Stimulated activated naive CD4-positive, alpha-beta T cell (primary cell): ENCODE measurements at regions not wholly inside any gene's neighbourhood (a gene's known extent, or its start where the extent isn't known, plus 50 kb on each side); places are given as distances from the start of the nearest gene placed in this dataset.
"Not testable (repeated sequence)": the region's sequence is repeated elsewhere in the genome, so short reads cannot be mapped to it uniquely, and the experiment has no call there.

Experiments
- DNase-seq, 6 experiments: peaks; one replicate each; lab custom pipeline; 2025; lab: John Stamatoyannopoulos, UW

DNA sequence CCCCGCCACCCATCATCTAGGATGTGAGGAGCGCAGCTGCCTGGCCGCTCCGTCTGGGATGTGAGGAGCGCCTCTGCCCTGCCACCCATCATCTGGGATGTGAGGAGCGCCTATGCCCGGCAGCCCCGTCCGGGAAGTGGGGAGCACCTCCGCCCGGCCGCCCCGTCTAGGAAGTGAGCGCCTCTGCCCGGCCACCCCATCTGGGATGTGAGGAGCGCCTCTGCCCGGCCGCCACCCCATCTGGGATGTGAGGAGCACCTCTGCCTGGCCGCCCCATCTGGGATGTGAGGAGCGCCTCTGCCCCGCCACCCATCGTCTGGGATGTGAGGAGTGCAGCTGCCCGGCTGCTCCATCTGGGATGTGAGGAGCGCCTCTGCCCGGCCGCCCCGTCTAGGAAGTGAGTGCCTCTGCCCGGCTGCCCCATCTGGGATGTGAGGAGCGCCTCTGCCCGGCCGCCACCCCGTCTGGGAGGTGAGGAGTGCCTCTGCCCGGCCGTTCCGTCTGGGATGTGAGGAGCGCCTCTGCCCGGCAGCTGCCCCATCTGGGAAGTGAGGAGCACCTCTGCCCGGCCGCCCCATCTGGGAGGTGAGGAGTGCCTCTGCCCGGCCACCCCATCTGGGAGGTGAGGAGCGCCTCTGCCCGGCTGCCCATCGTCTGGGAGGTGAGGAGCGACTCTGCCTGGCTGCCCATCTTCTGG lies 1086.5 kb downstream of the TYW1 start:
- not testable (repeated sequence) for DNase-seq

GRCh38 chr7:68087401-68087800 lies 1090.8 kb downstream of the TYW1 start:
- DNase-seq = no peak

DNA sequence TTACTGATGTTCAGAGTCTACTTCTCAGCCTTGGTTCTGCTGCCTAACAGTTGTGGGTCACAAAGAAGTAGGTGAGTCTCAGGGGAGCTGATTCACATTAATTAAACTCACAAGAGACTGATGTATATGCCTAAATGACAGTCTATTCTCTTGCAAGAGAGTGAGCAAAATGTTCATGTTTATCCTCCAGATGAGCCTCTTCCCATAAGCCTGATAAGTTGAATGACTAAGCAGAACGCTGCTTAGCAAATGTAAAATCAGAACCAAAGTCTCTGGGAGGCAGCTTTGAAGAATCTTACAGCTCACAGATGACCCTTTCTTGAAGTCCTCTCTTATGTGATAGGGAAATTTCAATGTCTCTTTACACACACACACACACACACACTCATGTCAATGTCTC lies 1092.2 kb downstream of the TYW1 start:
- no peak for DNase-seq

- not testable (repeated sequence) for DNase-seq
Measured at GRCh38 chr7:68090256-68090655, 1093.6 kb downstream of the TYW1 start.

- DNase-seq = no peak
Measured at GRCh38 chr7:68103319-68103718, 1106.7 kb downstream of the TYW1 start.

GRCh38 chr7:68107261-68107660 lies 1110.6 kb downstream of the TYW1 start:
- no peak for DNase-seq

DNA sequence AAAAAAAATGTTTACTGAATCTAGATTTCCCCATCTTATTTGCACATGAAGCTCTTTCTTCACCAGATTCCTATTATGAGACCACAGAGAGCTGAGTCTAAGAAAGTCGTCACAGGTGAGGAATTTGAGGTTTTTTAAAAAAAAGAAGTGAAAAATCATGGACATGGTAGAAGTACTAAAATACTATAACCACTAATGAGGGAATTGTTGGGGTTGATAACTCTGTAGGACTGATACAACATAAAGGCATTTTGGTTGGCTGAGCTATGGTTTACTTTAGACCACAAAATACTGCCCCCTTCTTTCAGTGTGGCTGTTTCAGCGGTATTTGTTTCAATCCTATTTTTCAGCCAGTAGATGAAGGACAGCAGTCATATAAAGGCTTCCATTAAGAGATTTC lies 1111.3 kb downstream of the TYW1 start:
- no peak for DNase-seq

GRCh38 chr7:68109299-68109698 lies 1112.7 kb downstream of the TYW1 start:
- DNase-seq = no peak

GRCh38 chr7:68119411-68119810 lies 1122.8 kb downstream of the TYW1 start:
- no peak for DNase-seq

DNA sequence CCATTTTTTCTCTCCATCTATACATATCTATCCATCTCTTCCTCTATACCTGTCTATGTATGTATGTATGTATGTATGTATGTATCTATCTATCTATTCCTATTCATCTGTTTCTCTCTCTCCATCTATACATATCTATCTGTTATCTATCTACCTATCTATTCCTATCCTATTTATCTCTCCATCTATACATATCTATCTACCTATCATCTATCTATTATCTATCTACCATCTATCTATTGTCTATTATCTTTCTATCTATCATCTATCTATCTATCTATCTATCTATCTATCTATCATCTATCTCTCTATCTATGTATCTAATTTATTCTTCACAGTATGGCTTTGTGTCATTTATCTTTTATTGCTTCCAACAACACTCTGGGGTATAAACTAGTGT lies 1124.4 kb downstream of the TYW1 start:
- DNase-seq = no peak

GRCh38 chr7:68121655-68122054 lies 1125.0 kb downstream of the TYW1 start:
- DNase-seq = no peak

DNA sequence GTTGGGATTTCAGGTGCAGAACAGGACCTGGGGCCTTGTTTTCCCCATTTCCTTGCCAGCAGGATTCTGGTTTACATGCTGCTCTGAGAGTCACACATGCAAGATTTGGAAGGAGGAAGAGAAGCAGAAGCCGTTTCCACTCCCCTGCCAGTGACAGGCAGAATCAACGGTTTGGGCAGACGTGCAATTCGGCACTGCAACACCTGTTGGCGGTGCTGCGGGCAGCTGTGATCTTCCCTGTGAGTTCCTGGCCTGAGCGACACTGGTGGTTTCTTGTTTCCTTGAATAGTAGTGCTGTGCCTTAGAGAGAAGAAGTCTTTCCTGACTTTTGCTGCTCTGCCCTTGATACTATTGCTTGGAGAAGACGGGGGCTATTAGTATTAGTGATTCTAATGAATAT lies 1126.2 kb downstream of the TYW1 start:
- no peak for DNase-seq

DNA sequence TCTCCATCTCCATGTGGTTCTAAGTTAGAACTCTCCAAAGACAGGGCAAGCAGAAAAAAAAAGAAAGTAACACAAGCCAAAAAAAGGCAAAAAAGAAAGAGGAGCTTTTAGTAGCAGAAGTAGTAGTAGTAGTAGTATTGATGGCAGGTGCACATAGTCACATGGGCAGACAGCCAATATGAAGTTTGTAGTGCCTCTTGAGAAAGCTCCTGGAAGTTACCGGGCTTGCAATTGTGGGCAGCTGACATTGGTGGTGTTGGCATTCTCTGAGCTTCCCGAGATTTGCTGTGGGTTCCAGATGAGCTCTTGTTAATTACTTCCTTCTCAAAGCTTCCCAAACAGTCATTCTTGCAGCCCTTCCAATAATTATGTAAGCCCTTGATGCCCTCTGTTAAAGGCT lies 1128.5 kb downstream of the TYW1 start:
- no peak for DNase-seq

GRCh38 chr7:68133045-68133444 lies 1136.4 kb downstream of the TYW1 start:
- no peak for DNase-seq

- DNase-seq = no peak
Measured at GRCh38 chr7:68143345-68143744, 1146.7 kb downstream of the TYW1 start.

GRCh38 chr7:68146983-68147382 lies 1150.3 kb downstream of the TYW1 start:
- no peak for DNase-seq

- DNase-seq = no peak
Measured at GRCh38 chr7:68147614-68148238, 1151.1 kb downstream of the TYW1 start.

DNA sequence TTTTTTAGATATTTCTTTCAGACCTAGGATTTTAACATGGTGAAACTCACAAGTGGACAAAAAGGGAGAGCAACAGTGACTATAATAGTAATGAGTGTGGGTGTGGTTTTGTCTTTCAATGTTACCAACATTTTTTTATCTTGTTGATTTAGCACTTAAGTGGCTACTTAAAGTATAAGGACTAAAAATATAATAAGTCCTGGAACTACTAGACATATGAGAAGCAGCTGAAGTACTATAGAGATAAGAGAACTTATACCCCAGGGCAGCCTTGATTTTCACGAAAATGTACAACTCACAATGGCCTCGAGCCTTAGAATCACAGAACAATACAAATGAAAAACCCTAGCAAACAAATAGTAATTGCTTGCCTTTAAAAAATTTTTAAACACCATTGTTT lies 1151.8 kb downstream of the TYW1 start:
- no peak for DNase-seq

- DNase-seq = no peak
Measured at GRCh38 chr7:68152205-68152604, 1155.6 kb downstream of the TYW1 start.

GRCh38 chr7:68155676-68156075 lies 1159.0 kb downstream of the TYW1 start:
- no peak for DNase-seq

- no peak for DNase-seq
Measured at GRCh38 chr7:68158686-68159295, 1162.2 kb downstream of the TYW1 start.

DNA sequence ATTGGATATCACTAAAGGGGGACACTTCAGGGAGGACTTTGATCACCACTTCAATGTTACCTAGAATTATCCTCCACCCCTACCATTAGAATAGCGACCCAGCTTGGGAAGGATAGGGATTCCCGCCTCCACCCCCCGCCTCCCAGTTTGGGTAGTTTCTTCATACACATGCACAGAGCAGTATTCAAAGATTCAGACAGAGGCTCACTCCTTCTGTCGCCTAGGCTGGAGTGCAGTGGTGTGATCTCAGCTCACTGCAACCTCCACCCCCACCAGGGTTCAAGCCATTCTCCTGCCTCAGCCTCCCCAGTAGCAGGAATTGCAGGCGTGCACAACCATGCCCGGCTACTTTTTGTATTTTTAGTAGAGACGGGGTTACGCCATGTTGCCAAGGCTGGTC lies 1166.1 kb downstream of the TYW1 start:
- no peak for DNase-seq

GRCh38 chr7:68166525-68166924 lies 1169.9 kb downstream of the TYW1 start:
- DNase-seq = no peak

DNA sequence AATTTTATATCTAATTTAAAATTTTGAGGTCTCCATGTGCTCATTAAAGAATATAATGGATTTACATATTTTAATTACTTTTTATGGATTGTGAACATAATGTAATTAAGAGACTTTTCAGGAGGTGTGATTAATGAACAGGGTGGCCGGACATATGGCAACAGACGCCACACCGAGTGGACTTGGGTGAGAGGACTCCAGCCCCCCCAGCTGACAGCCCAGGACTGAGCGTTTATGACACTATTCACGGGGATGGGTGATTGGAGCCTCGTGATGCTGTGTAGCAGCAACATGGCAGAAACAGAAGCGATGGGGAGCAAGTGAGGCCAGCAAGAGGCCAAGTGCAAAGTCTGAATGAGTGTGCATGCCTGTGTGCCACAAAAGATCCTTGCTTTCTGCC lies 1176.9 kb downstream of the TYW1 start:
- no peak for DNase-seq
